ENCODE measurements at regions not wholly inside any gene's neighbourhood (a gene's known extent, or its start where the extent isn't known, plus 50 kb on each side); places are given as distances from the start of the nearest gene placed in this dataset.

- TF ChIP-seq REST (IDR thresholded peaks at IDR 0.05; ENCODE audit: unreplicated experiment) = no peak
Measured at GRCh38 chr13:105642511-105642958, 892.9 kb downstream of the EFNB2 start (continued).

GRCh38 chr13:105641121-105641520 lies 894.3 kb downstream of the EFNB2 start:
- Histone ChIP-seq H3K4me2 (no peak overlapping the region), H3K27ac (ENCODE audit: low read depth) (no peak overlapping the region), H3K27me3 (ENCODE audit: insufficient read depth) (no peaks in the 10 kb centered on the region), H3K4me1 (ENCODE audit: insufficient read depth) (no peaks in the 10 kb centered on the region), H3K79me2 (replicated peaks; ENCODE audit: insufficient read depth) (no peaks in the 10 kb centered on the region), H3F3A (replicated peaks; ENCODE audit: low read depth) (no peaks in the 10 kb centered on the region), H3K9me2 (ENCODE audit: insufficient read depth) (no peaks in the 10 kb centered on the region), H2AFZ (no peak overlapping the region), H3K36me3 (ENCODE audit: insufficient read depth) (no peaks in the 10 kb centered on the region), H4K20me1 (replicated peaks; ENCODE audit: insufficient read depth) (no peaks in the 10 kb centered on the region), H3K4me3 (no peak overlapping the region)
- H3K4me1 Mint-ChIP-seq = no peaks in the 10 kb centered on the region
- TF ChIP-seq ZNF331 (CRISPR knock-in tag; IDR thresholded peaks at IDR 0.05; ENCODE audit: low read depth) (no peak), CREB1 (CRISPR knock-in tag; IDR thresholded peaks at IDR 0.05; ENCODE audit: low read depth) (no peak), NANOG (IDR thresholded peaks at IDR 0.05; ENCODE audit: borderline replicate concordance) (no peak), JUNB (IDR thresholded peaks at IDR 0.05; ENCODE audit: unreplicated experiment) (no peak)
- TF ChIP-seq, protein P1, sequence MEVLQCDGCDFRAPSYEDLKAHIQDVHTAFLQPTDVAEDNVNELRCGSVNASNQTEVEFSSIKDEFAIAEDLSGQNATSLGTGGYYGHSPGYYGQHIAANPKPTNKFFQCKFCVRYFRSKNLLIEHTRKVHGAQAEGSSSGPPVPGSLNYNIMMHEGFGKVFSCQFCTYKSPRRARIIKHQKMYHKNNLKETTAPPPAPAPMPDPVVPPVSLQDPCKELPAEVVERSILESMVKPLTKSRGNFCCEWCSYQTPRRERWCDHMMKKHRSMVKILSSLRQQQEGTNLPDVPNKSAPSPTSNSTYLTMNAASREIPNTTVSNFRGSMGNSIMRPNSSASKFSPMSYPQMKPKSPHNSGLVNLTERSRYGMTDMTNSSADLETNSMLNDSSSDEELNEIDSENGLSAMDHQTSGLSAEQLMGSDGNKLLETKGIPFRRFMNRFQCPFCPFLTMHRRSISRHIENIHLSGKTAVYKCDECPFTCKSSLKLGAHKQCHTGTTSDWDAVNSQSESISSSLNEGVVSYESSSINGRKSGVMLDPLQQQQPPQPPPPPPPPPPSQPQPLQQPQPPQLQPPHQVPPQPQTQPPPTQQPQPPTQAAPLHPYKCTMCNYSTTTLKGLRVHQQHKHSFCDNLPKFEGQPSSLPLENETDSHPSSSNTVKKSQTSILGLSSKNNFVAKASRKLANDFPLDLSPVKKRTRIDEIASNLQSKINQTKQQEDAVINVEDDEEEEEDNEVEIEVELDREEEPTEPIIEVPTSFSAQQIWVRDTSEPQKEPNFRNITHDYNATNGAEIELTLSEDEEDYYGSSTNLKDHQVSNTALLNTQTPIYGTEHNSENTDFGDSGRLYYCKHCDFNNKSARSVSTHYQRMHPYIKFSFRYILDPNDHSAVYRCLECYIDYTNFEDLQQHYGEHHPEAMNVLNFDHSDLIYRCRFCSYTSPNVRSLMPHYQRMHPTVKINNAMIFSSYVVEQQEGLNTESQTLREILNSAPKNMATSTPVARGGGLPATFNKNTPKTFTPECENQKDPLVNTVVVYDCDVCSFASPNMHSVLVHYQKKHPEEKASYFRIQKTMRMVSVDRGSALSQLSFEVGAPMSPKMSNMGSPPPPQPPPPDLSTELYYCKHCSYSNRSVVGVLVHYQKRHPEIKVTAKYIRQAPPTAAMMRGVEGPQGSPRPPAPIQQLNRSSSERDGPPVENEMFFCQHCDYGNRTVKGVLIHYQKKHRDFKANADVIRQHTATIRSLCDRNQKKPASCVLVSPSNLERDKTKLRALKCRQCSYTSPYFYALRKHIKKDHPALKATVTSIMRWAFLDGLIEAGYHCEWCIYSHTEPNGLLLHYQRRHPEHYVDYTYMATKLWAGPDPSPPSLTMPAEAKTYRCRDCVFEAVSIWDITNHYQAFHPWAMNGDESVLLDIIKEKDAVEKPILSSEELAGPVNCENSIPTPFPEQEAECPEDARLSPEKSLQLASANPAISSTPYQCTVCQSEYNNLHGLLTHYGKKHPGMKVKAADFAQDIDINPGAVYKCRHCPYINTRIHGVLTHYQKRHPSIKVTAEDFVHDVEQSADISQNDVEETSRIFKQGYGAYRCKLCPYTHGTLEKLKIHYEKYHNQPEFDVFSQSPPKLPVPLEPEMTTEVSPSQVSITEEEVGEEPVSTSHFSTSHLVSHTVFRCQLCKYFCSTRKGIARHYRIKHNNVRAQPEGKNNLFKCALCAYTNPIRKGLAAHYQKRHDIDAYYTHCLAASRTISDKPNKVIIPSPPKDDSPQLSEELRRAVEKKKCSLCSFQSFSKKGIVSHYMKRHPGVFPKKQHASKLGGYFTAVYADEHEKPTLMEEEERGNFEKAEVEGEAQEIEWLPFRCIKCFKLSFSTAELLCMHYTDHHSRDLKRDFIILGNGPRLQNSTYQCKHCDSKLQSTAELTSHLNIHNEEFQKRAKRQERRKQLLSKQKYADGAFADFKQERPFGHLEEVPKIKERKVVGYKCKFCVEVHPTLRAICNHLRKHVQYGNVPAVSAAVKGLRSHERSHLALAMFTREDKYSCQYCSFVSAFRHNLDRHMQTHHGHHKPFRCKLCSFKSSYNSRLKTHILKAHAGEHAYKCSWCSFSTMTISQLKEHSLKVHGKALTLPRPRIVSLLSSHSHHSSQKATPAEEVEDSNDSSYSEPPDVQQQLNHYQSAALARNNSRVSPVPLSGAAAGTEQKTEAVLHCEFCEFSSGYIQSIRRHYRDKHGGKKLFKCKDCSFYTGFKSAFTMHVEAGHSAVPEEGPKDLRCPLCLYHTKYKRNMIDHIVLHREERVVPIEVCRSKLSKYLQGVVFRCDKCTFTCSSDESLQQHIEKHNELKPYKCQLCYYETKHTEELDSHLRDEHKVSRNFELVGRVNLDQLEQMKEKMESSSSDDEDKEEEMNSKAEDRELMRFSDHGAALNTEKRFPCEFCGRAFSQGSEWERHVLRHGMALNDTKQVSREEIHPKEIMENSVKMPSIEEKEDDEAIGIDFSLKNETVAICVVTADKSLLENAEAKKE (CRISPR knock-in tag; IDR thresholded peaks at IDR 0.05) = no peak
- TF ChIP-seq, protein P2, sequence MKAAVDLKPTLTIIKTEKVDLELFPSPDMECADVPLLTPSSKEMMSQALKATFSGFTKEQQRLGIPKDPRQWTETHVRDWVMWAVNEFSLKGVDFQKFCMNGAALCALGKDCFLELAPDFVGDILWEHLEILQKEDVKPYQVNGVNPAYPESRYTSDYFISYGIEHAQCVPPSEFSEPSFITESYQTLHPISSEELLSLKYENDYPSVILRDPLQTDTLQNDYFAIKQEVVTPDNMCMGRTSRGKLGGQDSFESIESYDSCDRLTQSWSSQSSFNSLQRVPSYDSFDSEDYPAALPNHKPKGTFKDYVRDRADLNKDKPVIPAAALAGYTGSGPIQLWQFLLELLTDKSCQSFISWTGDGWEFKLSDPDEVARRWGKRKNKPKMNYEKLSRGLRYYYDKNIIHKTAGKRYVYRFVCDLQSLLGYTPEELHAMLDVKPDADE (IDR thresholded peaks at IDR 0.05) = no peak
- no peak overlapping the region for H3K4me3 Mint-ChIP-seq
- H3K27me3 Mint-ChIP-seq (ENCODE audit: insufficient read depth, low read depth, poor library complexity) = no peaks in the 10 kb centered on the region
- no peak overlapping the region for H3K27ac Mint-ChIP-seq
- H3K36me3 Mint-ChIP-seq (ENCODE audit: low read depth) = no peaks in the 10 kb centered on the region
- no peaks in the 10 kb centered on the region for H3K9me3 Mint-ChIP-seq
- no peak for ATAC-seq
- no peak for DNase-seq (ENCODE audit: low spot score)

Data from GM23338 (cell line).